A549 (cell line): ENCODE measurements at regions not wholly inside any gene's neighbourhood (a gene's known extent, or its start where the extent isn't known, plus 50 kb on each side); places are given as distances from the start of the nearest gene placed in this dataset.
A peak's percentile ranks its signal among the peaks of the same experiment; 100 is the strongest.

Experiments
- ATAC-seq, 2 experiments: fragments of 200-7000 bp in 1 of 2; fragments of >200 bp in 1 of 2; cut with Nextera tagmentation in 1 of 2; cut with Tn5 transposase in 1 of 2; 3 replicates each; pipeline versions ENCODE4 v1.8.0 to v1.9.1; 2018 to 2020; ENCODE audit warnings: mild to moderate bottlenecking in 1 of 2, moderate library complexity in 1 of 2
- CTCF ChIA-PET: fragments of 300-600 bp; sonication (Branson Sonifier 250); formaldehyde crosslinking; extraction: SDS; loops from one replicate; lab custom pipeline; 2021; ENCODE audit warnings: antibody characterized with exemption, inconsistent platforms; lab: Yijun Ruan, JAX
- POLR2A ChIA-PET: fragments of 350-600 bp; formaldehyde crosslinking; extraction: SDS; loops from one replicate; lab custom pipeline; 2021; ENCODE audit warnings: antibody characterized with exemption, inconsistent platforms; lab: Yijun Ruan, JAX
- DNase-seq, 2 experiments: peaks; one replicate each; pipeline versions ENCODE4 v3.0.0 to v3.0.0-alpha.2; 2011 to 2016; ENCODE audit warnings: low read depth in 1 of 2, low spot score in 1 of 2
- FAIRE-seq: peaks from 2 replicates; lab custom pipeline; 2011; peaks lifted over from hg19 to GRCh38; lab: Jason Lieb, UNC
- H3K27ac ChIP-seq, 2 experiments: fragments of >200 bp; sonication (Bioruptor Twin); formaldehyde crosslinking; 3 replicates each; pipeline ENCODE4 v1.5.1; 2016 to 2017
- H3K4me1 ChIP-seq: fragments of >200 bp; sonication (Bioruptor Twin); formaldehyde crosslinking; 3 replicates; pipeline ENCODE4 v1.6.1; 2016
- H3K4me2 ChIP-seq: fragments of >200 bp; sonication (Bioruptor Twin); formaldehyde crosslinking; 3 replicates; pipeline ENCODE4 v1.6.1; 2016
- H3K4me3 ChIP-seq: fragments of >200 bp; sonication (Bioruptor Twin); formaldehyde crosslinking; 3 replicates; pipeline ENCODE4 v1.5.1; 2016
- H3K9me3 ChIP-seq: fragments of >200 bp; sonication (Bioruptor Twin); formaldehyde crosslinking; 3 replicates; pipeline ENCODE4 v1.6.1; 2016
- BHLHE40 ChIP-seq: IDR thresholded peaks from 2 replicates; pipeline ENCODE4 v1.6.1; 2012; ENCODE audit warnings: low read depth, low read length, inconsistent platforms
- CEBPB ChIP-seq, 2 experiments: fragments of >200 bp in 1 of 2; sonication (Bioruptor Twin) in 1 of 2; formaldehyde crosslinking in 1 of 2; IDR thresholded peaks; 2 replicates each; pipeline ENCODE4 v1.6.1; 2012 to 2016
- EHMT2 ChIP-seq: fragments of 200-600 bp; sonication (generic); IDR thresholded peaks from 2 replicates; pipeline ENCODE4 v1.6.1; 2016; ENCODE audit warnings: antibody characterized with exemption, low read depth, mild to moderate bottlenecking, moderate library complexity
- EP300 ChIP-seq, 2 experiments: fragments of >200 bp; sonication (Bioruptor Twin); formaldehyde crosslinking; IDR thresholded peaks; 2 replicates in 1 of 2; 3 replicates in 1 of 2; pipeline ENCODE4 v1.6.1; 2016 to 2017
- FOSL2 ChIP-seq, 2 experiments: fragments of 450-650 bp in 1 of 2; fragments of >200 bp in 1 of 2; sonication (Bioruptor Twin) in 1 of 2; formaldehyde crosslinking; IDR thresholded peaks; 2 replicates each; pipeline versions ENCODE4 v1.5.0 to v1.6.1; 2016 to 2020; ENCODE audit warnings: mild to moderate bottlenecking in 1 of 2, moderate library complexity in 1 of 2
- HEYL ChIP-seq: fragments of 250-450 bp; sonication (Bioruptor Pico); IDR thresholded peaks from 2 replicates; pipeline ENCODE4 v1.8.0; 2021; ENCODE audit warnings: mild to moderate bottlenecking, moderate library complexity
- JUN ChIP-seq, 2 experiments: fragments of >200 bp; sonication (Bioruptor Twin); formaldehyde crosslinking; IDR thresholded peaks; 2 replicates in 1 of 2; 3 replicates in 1 of 2; pipeline ENCODE4 v1.6.1; 2016 to 2017
- KDM5A ChIP-seq: fragments of 200-600 bp; sonication (generic); IDR thresholded peaks from 2 replicates; pipeline ENCODE4 v1.6.1; 2016; ENCODE audit warnings: antibody characterized with exemption, mild to moderate bottlenecking
- MAFK ChIP-seq: fragments of 450-650 bp; IDR thresholded peaks from 2 replicates; pipeline ENCODE4 v1.6.1; 2014; ENCODE audit not compliant: partially characterized antibody
- NPAS2 ChIP-seq: fragments of 250-450 bp; sonication (Bioruptor Pico); IDR thresholded peaks from 2 replicates; pipeline ENCODE4 v1.8.0; 2022; ENCODE audit warnings: mild to moderate bottlenecking, moderate library complexity, borderline replicate concordance
- NR3C1 ChIP-seq: fragments of >200 bp; sonication (Bioruptor Twin); formaldehyde crosslinking; IDR thresholded peaks from 3 replicates; pipeline ENCODE4 v1.6.1; 2017
- PBX3 ChIP-seq: IDR thresholded peaks from 2 replicates; pipeline ENCODE4 v1.6.1; 2012
- POLR2AphosphoS2 ChIP-seq: conservative IDR thresholded peaks from 2 replicates; pipeline ENCODE4 v1.6.1; 2012; ENCODE audit warnings: low read length, improper control_type of control experiment, inconsistent platforms
- RAD21 ChIP-seq, 2 experiments: fragments of >200 bp in 1 of 2; sonication (Bioruptor Twin) in 1 of 2; formaldehyde crosslinking in 1 of 2; IDR thresholded peaks in 1 of 2; conservative IDR thresholded peaks in 1 of 2; 2 replicates in 1 of 2; 3 replicates in 1 of 2; pipeline ENCODE4 v1.6.1; 2012 to 2018; ENCODE audit warnings: inconsistent platforms in 1 of 2
- RARB ChIP-seq: fragments of 250-450 bp; sonication (Bioruptor Pico); IDR thresholded peaks from 2 replicates; pipeline ENCODE4 v1.8.0; 2021; ENCODE audit warnings: mild to moderate bottlenecking, moderate library complexity
- RCOR1 ChIP-seq: fragments of 150-350 bp; IDR thresholded peaks from 2 replicates; pipeline ENCODE4 v1.6.1; 2014; ENCODE audit warnings: antibody characterized with exemption, low read length, low read depth
- RNF2 ChIP-seq: fragments of 200-600 bp; sonication (generic); IDR thresholded peaks from 2 replicates; pipeline ENCODE4 v1.6.1; 2016; ENCODE audit warnings: low read depth, mild to moderate bottlenecking, antibody characterized with exemption, moderate library complexity, borderline replicate concordance
- SMC3 ChIP-seq: fragments of >200 bp; sonication (Bioruptor Twin); formaldehyde crosslinking; IDR thresholded peaks from 3 replicates; pipeline ENCODE4 v1.6.1; 2018; ENCODE audit warnings: inconsistent platforms
- ZNF302 ChIP-seq: fragments of 250-450 bp; sonication (Bioruptor Pico); IDR thresholded peaks from 2 replicates; pipeline ENCODE4 v1.9.0; 2021; ENCODE audit warnings: inconsistent platforms, mild to moderate bottlenecking, moderate library complexity
- WGBS: methylation state at CpG from one replicate; pipeline ENCODE4 v1.1.6; 2017; ENCODE audit errors: missing lambda C conversion rate; 5-methylcytosine and 5-hydroxymethylcytosine counted together
- TF ChIP-seq, protein P1 (sequence below): fragments of >200 bp; sonication (Bioruptor Twin); formaldehyde crosslinking; IDR thresholded peaks from 2 replicates; pipeline ENCODE4 v1.6.1; 2016
- TF ChIP-seq, protein P2 (sequence below): fragments of 450-650 bp; IDR thresholded peaks from 2 replicates; pipeline ENCODE4 v1.6.1; 2014; ENCODE audit warnings: antibody characterized with exemption

DNA sequence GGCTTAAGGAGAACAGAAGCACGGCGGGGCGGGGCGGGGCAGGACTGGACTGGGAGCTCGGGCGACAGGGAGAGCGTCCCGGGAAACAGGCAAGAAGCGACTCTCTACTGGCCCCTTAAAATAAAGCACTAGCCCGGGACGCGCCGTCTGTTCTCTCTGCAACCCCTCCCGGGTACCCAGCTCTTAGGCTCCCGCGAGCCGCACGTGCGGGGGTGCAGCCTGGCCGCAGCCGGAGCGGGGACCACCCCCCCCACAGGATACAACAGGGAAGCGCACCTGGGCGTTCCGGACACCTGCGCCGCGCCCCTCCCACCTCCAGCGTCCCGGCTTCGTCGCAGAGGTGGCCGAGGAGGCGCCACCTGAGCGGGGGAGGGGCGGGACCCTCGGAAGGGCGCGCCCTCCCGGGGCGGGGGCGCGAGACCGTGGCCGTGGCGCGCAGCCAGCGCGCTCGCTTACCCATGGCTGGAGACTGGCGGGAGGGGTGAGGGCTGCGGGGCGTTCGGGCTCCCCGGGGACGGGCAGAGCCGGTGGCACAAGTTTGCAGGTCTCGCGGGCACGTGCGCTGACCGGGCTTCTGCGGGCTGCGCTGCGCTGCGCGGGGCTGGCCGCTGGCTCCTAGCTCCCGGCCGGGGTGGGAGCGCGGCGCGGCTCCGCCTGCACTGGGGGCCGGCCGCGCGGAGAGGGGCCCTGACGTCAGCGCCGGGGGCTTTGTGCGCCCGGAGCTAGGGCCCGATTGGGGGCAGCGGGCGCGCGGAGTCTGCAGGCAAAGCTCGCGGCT is 91.5 kb downstream of the GEMIN8 start:
- FAIRE-seq = no peak
- H3K4me1 ChIP-seq = no peaks in the 10 kb centered on the region
- peak overlapping the region; percentile 100 for H3K4me2 ChIP-seq
- POLR2A ChIA-PET = no interaction called here
- peak; percentile 0 to 16 for DNase-seq
- 0% methylated on average over 3 of the region's 91 CpGs for whole genome bisulfite sequencing
- no peak for TF ChIP-seq EHMT2
- no peak for TF ChIP-seq RAD21 (conservative IDR thresholded peaks at IDR 0.05 in 1 of 2, IDR thresholded peaks at IDR 0.05 in 1 of 2)
- no peak for TF ChIP-seq ZNF302
- TF ChIP-seq FOSL2 (IDR thresholded peaks at IDR 0.05) = no peak
- no peak for TF ChIP-seq FOSL2 (CRISPR knock-in tag; IDR thresholded peaks at IDR 0.05)
- no peak for TF ChIP-seq RARB (CRISPR knock-in tag)
- TF ChIP-seq NPAS2 = no peak
- TF ChIP-seq RNF2 = no peak
- TF ChIP-seq NR3C1 = no peak
- TF ChIP-seq RCOR1 = no peak
- no peak for TF ChIP-seq MAFK
- TF ChIP-seq, protein P1, sequence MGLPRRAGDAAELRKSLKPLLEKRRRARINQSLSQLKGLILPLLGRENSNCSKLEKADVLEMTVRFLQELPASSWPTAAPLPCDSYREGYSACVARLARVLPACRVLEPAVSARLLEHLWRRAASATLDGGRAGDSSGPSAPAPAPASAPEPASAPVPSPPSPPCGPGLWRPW = no peak
- TF ChIP-seq CEBPB (IDR thresholded peaks at IDR 0.05) = no peak
- no peak for TF ChIP-seq JUN (IDR thresholded peaks at IDR 0.05)
- no peak for TF ChIP-seq BHLHE40
- TF ChIP-seq SMC3 = no peak
- TF ChIP-seq POLR2AphosphoS2 = no peak
- no peak for TF ChIP-seq PBX3
- peak; percentile 65 to 77; a peak in 5 of 6 replicates for ATAC-seq
- CTCF ChIA-PET = no interaction called here
- peak overlapping the region; percentile 57 for H3K4me3 ChIP-seq
- no peaks in the 10 kb centered on the region for H3K9me3 ChIP-seq
- H3K27ac ChIP-seq = peak overlapping the region in 1 of 2 experiments; percentile 62; a peak in 2 of 6 replicates

DNA sequence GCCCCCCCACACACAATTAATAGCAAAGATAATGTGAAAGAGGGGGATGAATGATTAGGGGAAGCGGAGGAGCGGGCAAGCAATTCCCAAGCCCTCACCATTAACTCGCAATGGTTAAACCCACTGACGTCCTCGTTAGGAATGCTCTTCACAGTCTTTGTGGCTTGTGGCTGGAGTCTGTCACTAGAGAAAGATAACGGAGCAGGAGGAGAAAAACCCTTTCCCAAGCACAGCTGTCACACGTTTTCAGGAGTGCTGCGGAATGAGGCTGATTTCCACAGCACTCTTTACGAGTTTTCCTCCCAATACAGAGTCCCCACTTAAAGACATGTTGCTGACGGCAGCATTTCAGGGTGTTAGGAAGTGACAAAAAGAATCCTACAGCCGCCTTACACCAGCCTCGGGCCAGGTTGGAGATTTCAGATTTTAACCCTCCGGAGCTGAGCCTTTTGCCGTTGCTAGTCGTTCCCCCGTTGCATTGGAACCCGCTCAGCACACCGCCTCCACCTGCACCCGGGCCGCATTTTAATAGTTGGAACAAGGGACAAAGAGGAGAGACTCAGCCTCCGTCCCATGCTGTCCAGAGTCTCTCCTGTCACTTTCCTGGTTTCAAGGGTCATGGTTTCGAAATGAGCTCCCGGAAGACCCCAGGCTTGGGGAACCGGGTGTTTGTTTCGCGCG is 92.2 kb downstream of the GEMIN8 start:
- Histone ChIP-seq H3K4me3 (peak overlapping the region; percentile 57), H3K27ac (no peak overlapping the region; a peak in 1 of 6 replicates), H3K4me1 (no peaks in the 10 kb centered on the region)
- ChIA-PET POLR2A (no interaction called here), CTCF (no interaction called here)
- FAIRE-seq (no peak), ATAC-seq (peak; percentile 20 to 48; a peak in 3 of 6 replicates), DNase-seq (no peak)
- TF ChIP-seq EP300 (IDR thresholded peaks at IDR 0.05) (no peak), HEYL (CRISPR knock-in tag) (no peak), KDM5A (no peak), MAFK (no peak)
- TF ChIP-seq, protein P2, sequence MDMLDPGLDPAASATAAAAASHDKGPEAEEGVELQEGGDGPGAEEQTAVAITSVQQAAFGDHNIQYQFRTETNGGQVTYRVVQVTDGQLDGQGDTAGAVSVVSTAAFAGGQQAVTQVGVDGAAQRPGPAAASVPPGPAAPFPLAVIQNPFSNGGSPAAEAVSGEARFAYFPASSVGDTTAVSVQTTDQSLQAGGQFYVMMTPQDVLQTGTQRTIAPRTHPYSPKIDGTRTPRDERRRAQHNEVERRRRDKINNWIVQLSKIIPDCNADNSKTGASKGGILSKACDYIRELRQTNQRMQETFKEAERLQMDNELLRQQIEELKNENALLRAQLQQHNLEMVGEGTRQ = no peak
- TF ChIP-seq, all 56 proteins: peak for 0
- H3K4me2 ChIP-seq = peak overlapping the region; percentile 100
- WGBS = 40% methylated on average over 26 of the region's 27 CpGs
- H3K9me3 ChIP-seq = no peaks in the 10 kb centered on the region
